HepG2 (cell line): ENCODE measurements at regions not wholly inside any gene's neighbourhood (a gene's known extent, or its start where the extent isn't known, plus 50 kb on each side); places are given as distances from the start of the nearest gene placed in this dataset.

ENCODE experiments used
- ATAC-seq: fragments of 200-7000 bp; cut with Tn5 transposase; 3 replicates; pipeline ENCODE4 v1.9.1; 2020; ENCODE audit warnings: mild to moderate bottlenecking, moderate library complexity
- BruUV-seq: library from RNA; stranded (reverse); fragments of 400-500 nt; replicated peaks from 2 replicates; lab custom pipeline; 2021; lab: Mats Ljungman, UMichigan
- CTCF ChIA-PET: fragments of 300-600 bp; formaldehyde crosslinking; extraction: SDS; loops from one replicate; lab custom pipeline; 2021; ENCODE audit warnings: low total read pairs, inconsistent platforms, low intra/inter-chr PET ratio; lab: Yijun Ruan, JAX
- POLR2A ChIA-PET: fragments of 350-600 bp; sonication (Branson Sonifier 250); formaldehyde crosslinking; loops from one replicate; lab custom pipeline; 2020; ENCODE audit warnings: antibody characterized with exemption, inconsistent platforms; lab: Yijun Ruan, JAX
- DNase-seq: peaks from one replicate; pipeline ENCODE4 v3.0.0-alpha.2; 2015; ENCODE audit warnings: low spot score
- FAIRE-seq: peaks from 3 replicates; lab custom pipeline; 2011; peaks lifted over from hg19 to GRCh38; lab: Jason Lieb, UNC
- H2AFZ ChIP-seq: one replicate; pipeline ENCODE4 v1.6.1; 2011; ENCODE audit warnings: low read length, inconsistent platforms
- H3K27ac ChIP-seq: fragments of 300-600 bp; 3 replicates; pipeline ENCODE4 v1.8.0; 2011; ENCODE audit warnings: mixed run types, mild to moderate bottlenecking, mixed read lengths, low read length, inconsistent platforms; ENCODE audit not compliant: insufficient read depth; ENCODE audit errors: extremely low read length
- H3K27me3 ChIP-seq, 2 experiments: fragments of 200-600 bp in 1 of 2; 2 replicates in 1 of 2; 3 replicates in 1 of 2; pipeline versions ENCODE4 v1.6.0 to v1.8.0; 2011; ENCODE audit warnings: low read length in 2 of 2, mild to moderate bottlenecking in 2 of 2, moderate library complexity in 2 of 2, inconsistent platforms in 1 of 2; ENCODE audit not compliant: insufficient read depth in 2 of 2, control insufficient read depth in 1 of 2
- H3K36me3 ChIP-seq, 2 experiments: fragments of 200-600 bp in 1 of 2; replicated peaks in 1 of 2; 2 replicates in 1 of 2; 3 replicates in 1 of 2; pipeline versions ENCODE4 v1.5.1 to v1.8.0; 2011; ENCODE audit warnings: low read length in 2 of 2, inconsistent platforms in 1 of 2; ENCODE audit not compliant: insufficient read depth in 2 of 2, control insufficient read depth in 1 of 2
- H3K4me1 ChIP-seq: 2 replicates; pipeline ENCODE4 v1.5.1; 2012; ENCODE audit warnings: low read length, inconsistent platforms; ENCODE audit not compliant: insufficient read depth
- H3K4me2 ChIP-seq: 2 replicates; pipeline ENCODE4 v1.6.0; 2011; ENCODE audit warnings: low read depth, low read length, inconsistent platforms
- H3K4me3 ChIP-seq, 3 experiments: fragments of 200-600 bp in 1 of 3; sonication (generic), shearing (Covaris generic) in 1 of 3; replicated peaks in 1 of 3; 2 replicates each; pipeline ENCODE4 v1.5.1; 2011 to 2016; ENCODE audit warnings: low read length in 3 of 3, inconsistent platforms in 2 of 3, low read depth in 2 of 3, mild to moderate bottlenecking in 2 of 3, control low read depth in 1 of 3, mixed read lengths in 1 of 3; ENCODE audit not compliant: insufficient read depth in 1 of 3
- H3K79me2 ChIP-seq: one replicate; pipeline ENCODE4 v1.6.1; 2011; ENCODE audit warnings: low read length, inconsistent platforms; ENCODE audit not compliant: insufficient read depth
- H3K9ac ChIP-seq: 2 replicates; pipeline ENCODE4 v1.6.0; 2011; ENCODE audit warnings: mild to moderate bottlenecking, low read depth, low read length, inconsistent platforms; ENCODE audit not compliant: insufficient read depth
- H3K9me3 ChIP-seq: 2 replicates; pipeline ENCODE4 v1.5.1; 2012; ENCODE audit warnings: mild to moderate bottlenecking, low read length
- H4K20me1 ChIP-seq: 2 replicates; pipeline ENCODE4 v1.6.0; 2011; ENCODE audit warnings: inconsistent platforms, mild to moderate bottlenecking, low read length, moderate library complexity; ENCODE audit not compliant: insufficient read depth
- CAMTA2 ChIP-seq: sonication (generic); formaldehyde crosslinking; IDR thresholded peaks from 2 replicates; pipeline ENCODE4 v1.4.0; 2020; ENCODE audit warnings: mild to moderate bottlenecking, missing genetic modification reagents, borderline replicate concordance
- CSRNP1 ChIP-seq: sonication (generic); formaldehyde crosslinking; IDR thresholded peaks from 2 replicates; pipeline ENCODE4 v1.8.1; 2023; ENCODE audit warnings: mild to moderate bottlenecking, missing genetic modification reagents
- ETS1 ChIP-seq: sonication (generic); formaldehyde crosslinking; IDR thresholded peaks from 2 replicates; pipeline ENCODE4 v1.4.0; 2020; ENCODE audit warnings: missing genetic modification reagents
- FOSL1 ChIP-seq: sonication (generic); formaldehyde crosslinking; IDR thresholded peaks from 2 replicates; pipeline ENCODE4 v1.9.0; 2021; ENCODE audit warnings: missing genetic modification reagents, borderline replicate concordance
- FOXO4 ChIP-seq: sonication (generic); formaldehyde crosslinking; conservative IDR thresholded peaks from 2 replicates; pipeline ENCODE4 v1.8.1; 2023; ENCODE audit warnings: missing genetic modification reagents
- RBM22 ChIP-seq: fragments of 200-400 bp; formaldehyde crosslinking; optimal IDR thresholded peaks from 2 replicates; pipeline ENCODE3; 2017; ENCODE audit warnings: mild to moderate bottlenecking, low read length, moderate library complexity
- RNF2 ChIP-seq: fragments of 450-650 bp; conservative IDR thresholded peaks from 2 replicates; pipeline ENCODE4 v1.6.1; 2016; ENCODE audit warnings: low read depth
- SATB2 ChIP-seq: sonication (generic); formaldehyde crosslinking; IDR thresholded peaks from 2 replicates; pipeline ENCODE4 v1.5.0; 2020; ENCODE audit warnings: missing genetic modification reagents
- SKIL ChIP-seq: sonication (generic); formaldehyde crosslinking; IDR thresholded peaks from 2 replicates; pipeline ENCODE4 v1.8.0; 2022; ENCODE audit warnings: missing genetic modification reagents, mild to moderate bottlenecking, moderate library complexity, borderline replicate concordance
- THYN1 ChIP-seq: sonication (generic); formaldehyde crosslinking; IDR thresholded peaks from 2 replicates; pipeline ENCODE4 v1.8.1; 2023; ENCODE audit warnings: low read depth, mild to moderate bottlenecking, moderate library complexity, missing genetic modification reagents, borderline replicate concordance
- TRIM24 ChIP-seq: sonication (generic); formaldehyde crosslinking; IDR thresholded peaks from 2 replicates; pipeline ENCODE4 v1.8.0; 2022; ENCODE audit warnings: mild to moderate bottlenecking, missing genetic modification reagents
- ZNF383 ChIP-seq: sonication (generic); formaldehyde crosslinking; IDR thresholded peaks from 2 replicates; pipeline ENCODE4 v1.4.0; 2020; ENCODE audit warnings: missing genetic modification reagents, mild to moderate bottlenecking, borderline replicate concordance
- ZNF503 ChIP-seq: sonication (generic); formaldehyde crosslinking; IDR thresholded peaks from 2 replicates; pipeline ENCODE4 v1.4.0; 2020; ENCODE audit warnings: missing genetic modification reagents
- ZNF567 ChIP-seq: sonication (generic); formaldehyde crosslinking; IDR thresholded peaks from 2 replicates; pipeline ENCODE4 v1.8.1; 2023; ENCODE audit warnings: mild to moderate bottlenecking, missing genetic modification reagents, borderline replicate concordance
- ZNF674 ChIP-seq: sonication (generic); formaldehyde crosslinking; IDR thresholded peaks from 2 replicates; pipeline ENCODE4 v1.5.0; 2020; ENCODE audit warnings: low read depth, mild to moderate bottlenecking, missing genetic modification reagents
- ZNF777 ChIP-seq: sonication (generic); formaldehyde crosslinking; IDR thresholded peaks from 2 replicates; pipeline ENCODE4 v1.4.0; 2020; ENCODE audit warnings: missing genetic modification reagents
- ZSCAN31 ChIP-seq: sonication (generic); formaldehyde crosslinking; IDR thresholded peaks from 2 replicates; pipeline ENCODE4 v1.5.0; 2020; ENCODE audit warnings: low read depth, mild to moderate bottlenecking, missing genetic modification reagents
- ZZZ3 ChIP-seq: sonication (generic); formaldehyde crosslinking; IDR thresholded peaks from 2 replicates; pipeline ENCODE4 v1.4.0; 2020; ENCODE audit warnings: missing genetic modification reagents, mild to moderate bottlenecking, borderline replicate concordance
- WGBS: methylation state at CpG from one replicate; pipeline ENCODE4 v1.1.6; 2017; ENCODE audit warnings: low lambda C conversion rate; 5-methylcytosine and 5-hydroxymethylcytosine counted together
- in situ Hi-C: cut with HindIII; loops from 2 replicates; pipeline ENCODE4 v1.10.0; 2017; ENCODE audit warnings: low pct_unique_long_range_greater_than_20kb; ENCODE audit not compliant: extremely low pct_ligation_motif_present
- intact Hi-C: fragments of 100-400 bp; cut with micrococcal nuclease; formaldehyde crosslinking; loops from one replicate; pipeline ENCODE4 v1.10.0; 2022; ENCODE audit not compliant: unreplicated experiment

GRCh38 chr12:97616946-97617345 is 154.3 kb downstream of the RMST start:
- no peak overlapping the region for H3K4me2 ChIP-seq
- in situ Hi-C loops: no loop called here
- DNase-seq (no peak), FAIRE-seq (no peak), ATAC-seq (no peak)
- H2AFZ ChIP-seq: no peak overlapping the region
- BruUV-seq: no TSS peak
- 58% methylated on average over 3 of the region's 4 CpGs for WGBS
- POLR2A ChIA-PET: no interaction called here
- H3K4me3 ChIP-seq: no peak overlapping the region
- CTCF ChIA-PET: no interaction called here
- H3K27ac ChIP-seq: no peak overlapping the region
- H4K20me1 ChIP-seq: no peaks in the 10 kb centered on the region
- H3K9me3 ChIP-seq: no peaks in the 10 kb centered on the region
- H3K36me3 ChIP-seq: no peaks in the 10 kb centered on the region
- no peaks in the 10 kb centered on the region for H3K79me2 ChIP-seq
- H3K27me3 ChIP-seq: no peaks in the 10 kb centered on the region; a peak in 1 of 5 replicates
- intact Hi-C loops: no loop called here
- no peak overlapping the region for H3K9ac ChIP-seq
- no peaks in the 10 kb centered on the region for H3K4me1 ChIP-seq
- no peak for TF ChIP-seq ZSCAN31 (CRISPR knock-in tag)
- TF ChIP-seq RBM22: no peak
- TF ChIP-seq ZNF567 (CRISPR knock-in tag): no peak
- TF ChIP-seq ETS1 (CRISPR knock-in tag): no peak
- no peak for TF ChIP-seq SKIL
- TF ChIP-seq TRIM24 (CRISPR knock-in tag): no peak
- no peak for TF ChIP-seq ZNF383 (CRISPR knock-in tag)
- no peak for TF ChIP-seq ZNF777
- no peak for TF ChIP-seq FOXO4 (CRISPR knock-in tag)
- TF ChIP-seq ZNF503 (CRISPR knock-in tag): no peak
- TF ChIP-seq ZZZ3: no peak
- no peak for TF ChIP-seq CAMTA2 (CRISPR knock-in tag)
- no peak for TF ChIP-seq FOSL1 (CRISPR knock-in tag)
- TF ChIP-seq ZNF674 (CRISPR knock-in tag): no peak
- TF ChIP-seq THYN1 (CRISPR knock-in tag): no peak
- no peak for TF ChIP-seq SATB2 (CRISPR knock-in tag)
- no peak for TF ChIP-seq RNF2
- no peak for TF ChIP-seq CSRNP1 (CRISPR knock-in tag)
